ENCODE measurements at regions not wholly inside any gene's neighbourhood (a gene's known extent, or its start where the extent isn't known, plus 50 kb on each side); places are given as distances from the start of the nearest gene placed in this dataset.

DNA sequence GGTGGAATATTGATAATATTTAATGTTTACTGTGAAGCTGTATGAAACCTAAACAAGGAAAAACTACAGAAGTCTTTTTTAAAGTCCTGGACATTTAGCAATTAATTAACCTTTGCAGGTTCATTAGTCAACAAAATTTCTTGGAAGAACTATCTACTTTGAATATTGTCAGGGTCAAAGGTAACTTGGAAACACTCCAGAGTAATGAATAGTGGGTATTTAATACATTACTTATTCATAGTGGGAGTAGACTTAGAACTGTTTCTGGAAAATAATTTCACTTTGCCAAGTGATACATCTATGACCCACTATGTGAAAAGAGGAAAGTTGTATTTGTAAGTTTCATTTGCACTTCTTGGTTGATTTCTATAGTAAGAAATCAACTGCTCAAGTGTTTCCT, 319.1 kb downstream of the TFAP2B start:
- Histone ChIP-seq H4K20me1 (ENCODE audit: insufficient read depth, low read length) (no peaks in the 10 kb centered on the region), H3K9ac (ENCODE audit: insufficient read depth, low read depth, low read length) (no peak overlapping the region), H3K9me3 (ENCODE audit: low read length) (peaks cover 55% of the 10 kb centered on the region), H3K27ac (ENCODE audit: extremely low read length, insufficient read depth, low read length) (no peak overlapping the region), H3K36me3 (replicated peaks in 1 of 2; ENCODE audit: control insufficient read depth in 1 of 2, insufficient read depth in 2 of 2, low read length in 2 of 2) (no peaks in the 10 kb centered on the region), H2AFZ (ENCODE audit: low read length) (no peak overlapping the region), H3K4me3 (replicated peaks in 1 of 3; ENCODE audit: insufficient read depth in 1 of 3, low read depth in 2 of 3, low read length in 3 of 3) (no peak overlapping the region), H3K4me2 (ENCODE audit: low read depth, low read length) (no peak overlapping the region), H3K79me2 (ENCODE audit: insufficient read depth, low read length) (no peaks in the 10 kb centered on the region), H3K4me1 (ENCODE audit: insufficient read depth, low read length) (peaks cover 4% of the 10 kb centered on the region; the same call in 1 of the 2 replicates), H3K27me3 (ENCODE audit: control insufficient read depth in 1 of 2, insufficient read depth in 2 of 2, low read length in 2 of 2) (no peaks in the 10 kb centered on the region)
- ATAC-seq (no peak), FAIRE-seq (no peak), DNase-seq (ENCODE audit: low spot score) (no peak)
- CTCF ChIA-PET (ENCODE audit: low intra/inter-chr PET ratio, low total read pairs) = no interaction called here
- intact Hi-C loops (cut with micrococcal nuclease; ENCODE audit: unreplicated experiment) (no loop called here), in situ Hi-C loops (cut with HindIII; ENCODE audit: extremely low pct_ligation_motif_present, low pct_unique_long_range_greater_than_20kb) (no loop called here)
- POLR2A ChIA-PET = no interaction called here
- TF ChIP-seq HHEX (CRISPR knock-in tag; IDR thresholded peaks at IDR 0.05) (no peak), DR1 (CRISPR knock-in tag; IDR thresholded peaks at IDR 0.05) (no peak), RFX1 (IDR thresholded peaks at IDR 0.05) (no peak), ZNF282 (IDR thresholded peaks at IDR 0.05; ENCODE audit: partially characterized antibody) (no peak), NBN (conservative IDR thresholded peaks at IDR 0.05) (no peak), MAFG (CRISPR knock-in tag; IDR thresholded peaks at IDR 0.05) (no peak), PBX3 (CRISPR knock-in tag; IDR thresholded peaks at IDR 0.05; ENCODE audit: borderline replicate concordance) (no peak), NFKB2 (CRISPR knock-in tag; IDR thresholded peaks at IDR 0.05; ENCODE audit: borderline replicate concordance) (no peak), ZNF10 (CRISPR knock-in tag; IDR thresholded peaks at IDR 0.05; ENCODE audit: borderline replicate concordance, low read depth) (no peak), ZNF432 (CRISPR knock-in tag; IDR thresholded peaks at IDR 0.05; ENCODE audit: borderline replicate concordance) (no peak), CAMTA2 (CRISPR knock-in tag; IDR thresholded peaks at IDR 0.05; ENCODE audit: borderline replicate concordance) (no peak), ESRRA (CRISPR knock-in tag; IDR thresholded peaks at IDR 0.05; ENCODE audit: low read depth) (no peak), REPIN1 (CRISPR knock-in tag; IDR thresholded peaks at IDR 0.05; ENCODE audit: borderline replicate concordance, low read depth) (no peak), DNMT3B (CRISPR knock-in tag; conservative IDR thresholded peaks at IDR 0.05) (no peak), TP53 (CRISPR knock-in tag; conservative IDR thresholded peaks at IDR 0.05) (no peak), PAXIP1 (CRISPR knock-in tag; conservative IDR thresholded peaks at IDR 0.05) (no peak)
- TF ChIP-seq, protein P1, sequence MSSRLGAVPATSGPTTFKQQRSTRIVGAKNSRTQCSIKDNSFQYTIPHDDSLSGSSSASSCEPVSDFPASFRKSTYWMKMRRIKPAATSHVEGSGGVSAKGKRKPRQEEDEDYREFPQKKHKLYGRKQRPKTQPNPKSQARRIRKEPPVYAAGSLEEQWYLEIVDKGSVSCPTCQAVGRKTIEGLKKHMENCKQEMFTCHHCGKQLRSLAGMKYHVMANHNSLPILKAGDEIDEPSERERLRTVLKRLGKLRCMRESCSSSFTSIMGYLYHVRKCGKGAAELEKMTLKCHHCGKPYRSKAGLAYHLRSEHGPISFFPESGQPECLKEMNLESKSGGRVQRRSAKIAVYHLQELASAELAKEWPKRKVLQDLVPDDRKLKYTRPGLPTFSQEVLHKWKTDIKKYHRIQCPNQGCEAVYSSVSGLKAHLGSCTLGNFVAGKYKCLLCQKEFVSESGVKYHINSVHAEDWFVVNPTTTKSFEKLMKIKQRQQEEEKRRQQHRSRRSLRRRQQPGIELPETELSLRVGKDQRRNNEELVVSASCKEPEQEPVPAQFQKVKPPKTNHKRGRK (CRISPR knock-in tag; IDR thresholded peaks at IDR 0.05) = no peak
- TF ChIP-seq, protein P2, sequence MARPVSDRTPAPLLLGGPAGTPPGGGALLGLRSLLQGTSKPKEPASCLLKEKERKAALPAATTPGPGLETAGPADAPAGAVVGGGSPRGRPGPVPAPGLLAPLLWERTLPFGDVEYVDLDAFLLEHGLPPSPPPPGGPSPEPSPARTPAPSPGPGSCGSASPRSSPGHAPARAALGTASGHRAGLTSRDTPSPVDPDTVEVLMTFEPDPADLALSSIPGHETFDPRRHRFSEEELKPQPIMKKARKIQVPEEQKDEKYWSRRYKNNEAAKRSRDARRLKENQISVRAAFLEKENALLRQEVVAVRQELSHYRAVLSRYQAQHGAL (CRISPR knock-in tag; IDR thresholded peaks at IDR 0.05; ENCODE audit: not compliant biosample characterization) = no peak
- TF ChIP-seq, protein P3, sequence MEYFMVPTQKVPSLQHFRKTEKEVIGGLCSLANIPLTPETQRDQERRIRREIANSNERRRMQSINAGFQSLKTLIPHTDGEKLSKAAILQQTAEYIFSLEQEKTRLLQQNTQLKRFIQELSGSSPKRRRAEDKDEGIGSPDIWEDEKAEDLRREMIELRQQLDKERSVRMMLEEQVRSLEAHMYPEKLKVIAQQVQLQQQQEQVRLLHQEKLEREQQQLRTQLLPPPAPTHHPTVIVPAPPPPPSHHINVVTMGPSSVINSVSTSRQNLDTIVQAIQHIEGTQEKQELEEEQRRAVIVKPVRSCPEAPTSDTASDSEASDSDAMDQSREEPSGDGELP (IDR thresholded peaks at IDR 0.05; ENCODE audit: borderline replicate concordance, low read depth) = no peak
- no TSS peak for BruUV-seq (replicated peaks)
